ENCODE measurements at regions not wholly inside any gene's neighbourhood (a gene's known extent, or its start where the extent isn't known, plus 50 kb on each side); places are given as distances from the start of the nearest gene placed in this dataset.

DNA sequence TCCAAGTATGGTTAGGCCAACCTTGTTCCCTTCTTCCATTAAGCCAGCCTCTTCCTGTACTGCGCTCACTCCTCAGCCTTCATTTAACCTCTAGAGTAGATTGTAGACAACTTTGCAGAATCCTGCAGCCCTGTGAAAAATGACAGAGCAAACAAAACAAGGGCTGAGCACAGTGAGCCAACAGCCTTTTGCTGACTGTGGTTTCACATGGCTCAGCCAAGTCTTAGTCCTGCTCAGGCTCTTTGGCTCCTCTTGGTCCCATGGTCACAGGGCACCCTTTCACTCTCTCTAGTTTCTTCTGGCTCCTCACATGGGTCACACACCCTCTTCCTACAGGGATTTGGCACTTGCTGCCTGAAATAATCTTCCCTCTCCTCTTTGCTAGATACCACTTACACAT is 900.3 kb downstream of the CCSER2 start:
- Histone ChIP-seq H3K9me3 (no peaks in the 10 kb centered on the region), H3K4me1 (ENCODE audit: low read depth) (no peaks in the 10 kb centered on the region), H3K36me3 (ENCODE audit: low read depth) (no peaks in the 10 kb centered on the region), H3K4me3 (no peak overlapping the region)
- DNase-seq (no peak), ATAC-seq (no peak)
- TF ChIP-seq, protein P1, sequence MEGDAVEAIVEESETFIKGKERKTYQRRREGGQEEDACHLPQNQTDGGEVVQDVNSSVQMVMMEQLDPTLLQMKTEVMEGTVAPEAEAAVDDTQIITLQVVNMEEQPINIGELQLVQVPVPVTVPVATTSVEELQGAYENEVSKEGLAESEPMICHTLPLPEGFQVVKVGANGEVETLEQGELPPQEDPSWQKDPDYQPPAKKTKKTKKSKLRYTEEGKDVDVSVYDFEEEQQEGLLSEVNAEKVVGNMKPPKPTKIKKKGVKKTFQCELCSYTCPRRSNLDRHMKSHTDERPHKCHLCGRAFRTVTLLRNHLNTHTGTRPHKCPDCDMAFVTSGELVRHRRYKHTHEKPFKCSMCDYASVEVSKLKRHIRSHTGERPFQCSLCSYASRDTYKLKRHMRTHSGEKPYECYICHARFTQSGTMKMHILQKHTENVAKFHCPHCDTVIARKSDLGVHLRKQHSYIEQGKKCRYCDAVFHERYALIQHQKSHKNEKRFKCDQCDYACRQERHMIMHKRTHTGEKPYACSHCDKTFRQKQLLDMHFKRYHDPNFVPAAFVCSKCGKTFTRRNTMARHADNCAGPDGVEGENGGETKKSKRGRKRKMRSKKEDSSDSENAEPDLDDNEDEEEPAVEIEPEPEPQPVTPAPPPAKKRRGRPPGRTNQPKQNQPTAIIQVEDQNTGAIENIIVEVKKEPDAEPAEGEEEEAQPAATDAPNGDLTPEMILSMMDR (IDR thresholded peaks at IDR 0.05), result no peak
- intact Hi-C loops (cut with DNase I, micrococcal nuclease), result no loop called here

DNA sequence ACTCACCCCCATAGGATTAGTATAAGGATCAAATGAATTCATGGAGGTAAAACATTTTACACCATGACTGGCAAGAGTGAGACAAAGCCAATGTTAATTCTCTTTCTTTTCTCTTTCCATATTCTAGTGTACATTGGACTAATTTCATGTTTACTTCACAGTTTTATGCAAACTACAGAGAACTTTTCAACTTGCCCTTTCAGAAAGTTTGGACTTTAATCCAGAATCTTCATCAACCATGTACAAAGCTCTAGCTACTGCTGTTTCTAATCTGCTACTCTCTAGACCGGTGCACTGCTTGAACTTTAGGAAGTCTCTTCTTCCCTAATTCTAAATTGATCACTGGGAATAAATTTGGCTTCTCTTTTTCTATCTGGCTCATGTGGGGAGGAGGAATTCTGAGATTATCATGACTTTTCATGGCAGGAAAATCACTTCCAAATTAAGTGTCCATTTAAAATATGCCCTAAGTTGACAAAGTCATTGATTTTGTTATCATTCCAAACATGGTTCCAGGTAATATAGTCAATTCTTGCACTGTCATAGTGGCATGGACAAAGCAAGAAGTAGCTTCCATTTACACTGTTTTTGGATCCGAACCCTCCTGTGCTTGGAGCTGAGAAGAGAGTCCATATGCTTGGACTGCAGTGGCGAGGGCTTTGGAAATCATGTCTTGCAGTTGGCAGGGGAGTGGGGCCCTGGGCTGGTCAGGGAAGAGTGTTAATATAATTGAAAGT is 903.3 kb downstream of the CCSER2 start:
- no peak overlapping the region for H3K4me3 ChIP-seq
- H3K36me3 ChIP-seq (ENCODE audit: low read depth), result no peaks in the 10 kb centered on the region
- no peak for ATAC-seq
- H3K4me1 ChIP-seq (ENCODE audit: low read depth), result no peaks in the 10 kb centered on the region
- no peak for DNase-seq
- H3K9me3 ChIP-seq, result no peaks in the 10 kb centered on the region
- TF ChIP-seq, protein P1 (IDR thresholded peaks at IDR 0.05), result no peak
- intact Hi-C loops (cut with DNase I, micrococcal nuclease), result no loop called here

DNA sequence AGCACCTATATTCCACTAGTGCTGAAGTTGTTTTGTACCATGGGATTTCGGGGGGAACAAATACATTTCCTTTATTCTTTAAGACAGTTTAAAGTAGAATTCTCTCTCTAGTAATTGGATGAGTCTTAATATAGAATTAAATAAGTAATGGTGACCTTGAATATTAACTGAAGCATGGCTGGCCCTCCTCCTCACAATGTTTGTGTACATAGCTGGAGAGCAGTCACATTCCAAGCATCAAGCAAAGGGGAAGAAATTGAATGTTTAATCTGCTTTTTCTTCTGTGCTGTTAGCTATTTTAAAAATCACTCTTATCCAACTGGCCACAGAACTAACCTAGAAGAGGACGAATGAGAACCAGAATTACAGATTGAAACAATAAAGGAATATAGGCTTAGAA is 906.9 kb downstream of the CCSER2 start:
- TF ChIP-seq, protein P1 (IDR thresholded peaks at IDR 0.05), result no peak
- no peaks in the 10 kb centered on the region for H3K9me3 ChIP-seq
- H3K4me3 ChIP-seq, result no peak overlapping the region
- ATAC-seq (no peak), DNase-seq (no peak)
- no peaks in the 10 kb centered on the region for H3K36me3 ChIP-seq (ENCODE audit: low read depth)
- no peaks in the 10 kb centered on the region for H3K4me1 ChIP-seq (ENCODE audit: low read depth)
- intact Hi-C loops (cut with DNase I, micrococcal nuclease), result no loop called here

DNA sequence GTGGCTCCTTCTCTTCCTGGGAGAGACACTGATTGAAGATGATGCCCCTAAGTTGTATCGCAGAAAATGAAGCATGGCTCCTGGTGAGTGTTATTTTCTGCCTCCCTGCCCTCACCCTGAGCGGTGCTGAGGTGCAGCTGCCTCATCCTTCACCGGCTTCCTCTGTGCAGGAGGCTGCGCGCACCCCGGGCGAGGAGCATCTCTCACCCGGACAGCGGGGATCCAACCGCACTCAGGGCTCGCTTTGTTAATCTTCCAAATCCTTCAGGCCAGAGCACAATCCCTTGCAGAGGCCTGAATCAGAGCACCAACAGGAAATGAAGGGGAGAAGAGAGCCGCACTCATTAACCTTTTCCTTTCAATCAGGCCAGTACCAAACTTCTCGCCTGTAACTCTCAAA is 910.3 kb downstream of the CCSER2 start:
- no peak for ATAC-seq

DNA sequence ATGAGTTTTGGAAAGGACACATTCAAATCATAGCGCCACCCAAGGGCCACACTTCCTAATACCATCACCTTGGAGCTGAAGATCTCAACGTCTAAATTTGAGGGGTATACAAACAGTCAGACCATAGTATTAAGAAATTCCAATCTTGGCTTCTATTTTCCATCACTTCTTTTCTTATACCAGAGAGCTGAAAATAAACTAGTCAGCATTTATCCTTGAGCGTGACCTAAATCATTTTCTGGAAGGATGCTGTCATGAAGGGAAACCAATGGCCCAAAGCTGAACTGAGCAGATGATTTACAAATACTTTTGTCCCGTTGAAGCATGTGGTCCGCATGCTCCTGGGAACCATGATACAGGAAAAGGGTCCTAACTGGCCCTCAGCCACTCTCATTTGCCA is 921.9 kb downstream of the CCSER2 start:
- no peak overlapping the region for H3K4me3 ChIP-seq
- TF ChIP-seq, protein P1 (IDR thresholded peaks at IDR 0.05), result no peak
- no peaks in the 10 kb centered on the region for H3K4me1 ChIP-seq (ENCODE audit: low read depth)
- ATAC-seq (no peak), DNase-seq (no peak)
- no peaks in the 10 kb centered on the region for H3K9me3 ChIP-seq
- intact Hi-C loops (cut with DNase I, micrococcal nuclease), result no loop called here
- no peaks in the 10 kb centered on the region for H3K36me3 ChIP-seq (ENCODE audit: low read depth)

More for the DNA sequence above, 910.3 kb downstream of the CCSER2 start:
- Histone ChIP-seq H3K4me3 (no peak overlapping the region), H3K9me3 (no peaks in the 10 kb centered on the region), H3K36me3 (ENCODE audit: low read depth) (no peaks in the 10 kb centered on the region), H3K4me1 (ENCODE audit: low read depth) (no peaks in the 10 kb centered on the region)
- intact Hi-C loops (cut with DNase I, micrococcal nuclease), result no loop called here
- DNase-seq, result no peak
- TF ChIP-seq, protein P1 (IDR thresholded peaks at IDR 0.05), result no peak

DNA sequence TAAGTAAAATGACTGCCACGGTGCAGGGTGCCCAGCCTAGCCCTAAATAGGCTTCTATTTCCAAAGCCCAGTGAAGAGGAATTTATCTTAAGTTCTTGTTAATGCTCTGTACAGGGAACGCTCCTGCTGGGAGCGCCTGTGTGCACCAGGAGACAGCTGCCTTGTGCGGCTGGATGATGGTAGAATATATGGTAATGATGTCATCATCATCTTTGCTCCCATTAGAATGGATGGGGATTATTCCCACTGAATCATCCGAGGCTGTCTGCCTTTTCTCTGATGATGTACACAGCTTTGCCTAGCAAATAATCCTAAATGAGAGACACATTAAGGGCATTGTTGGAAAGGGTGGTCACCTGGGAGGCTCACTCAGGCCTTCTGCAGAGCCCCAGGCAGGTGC is 928.1 kb downstream of the CCSER2 start:
- H3K4me1 ChIP-seq (ENCODE audit: low read depth), result no peaks in the 10 kb centered on the region
- no peak for DNase-seq
- intact Hi-C loops (cut with DNase I, micrococcal nuclease), result no loop called here
- H3K4me3 ChIP-seq, result no peak overlapping the region
- H3K36me3 ChIP-seq (ENCODE audit: low read depth), result no peaks in the 10 kb centered on the region
- H3K9me3 ChIP-seq, result no peaks in the 10 kb centered on the region
- no peak for ATAC-seq
- TF ChIP-seq, protein P1 (IDR thresholded peaks at IDR 0.05), result no peak

Measured in mucosa of descending colon (tissue), 3 donors.